SK-N-SH (cell line): ENCODE measurements at regions not wholly inside any gene's neighbourhood (a gene's known extent, or its start where the extent isn't known, plus 50 kb on each side); places are given as distances from the start of the nearest gene placed in this dataset.

Experiments
- CTCF ChIA-PET: fragments of 300-600, 350-600 bp; formaldehyde crosslinking; extraction: SDS; loops from one replicate; lab custom pipeline; 2021; lab: Yijun Ruan, JAX
- POLR2A ChIA-PET: fragments of 350-600 bp; sonication (Branson Sonifier 250); formaldehyde crosslinking; extraction: SDS; loops from one replicate; lab custom pipeline; 2020; ENCODE audit warnings: antibody characterized with exemption, inconsistent platforms; lab: Yijun Ruan, JAX
- DNase-seq: peaks from one replicate; pipeline ENCODE4 v3.0.0; 2012
- H2AFZ ChIP-seq: fragments of 200-600 bp; sonication (generic); 2 replicates; pipeline ENCODE4 v1.8.1; 2016; ENCODE audit warnings: antibody characterized with exemption, mild to moderate bottlenecking, low read depth
- H3F3A ChIP-seq: fragments of 200-600 bp; sonication (generic); replicated peaks from 2 replicates; pipeline ENCODE3; 2016; ENCODE audit warnings: antibody characterized with exemption, mild to moderate bottlenecking; ENCODE audit not compliant: insufficient read depth
- H3K27ac ChIP-seq, 2 experiments: fragments of 200-500 bp in 1 of 2; fragments of 200-600 bp in 1 of 2; sonication (Bioruptor generic) in 1 of 2; sonication (generic), shearing (Covaris generic) in 1 of 2; 2 replicates each; pipeline versions ENCODE4 v1.5.1 to v1.6.1; 2014 to 2016; ENCODE audit warnings: low read depth in 2 of 2, inconsistent platforms in 1 of 2, low read length in 1 of 2, mild to moderate bottlenecking in 1 of 2, mixed read lengths in 1 of 2
- H3K27me3 ChIP-seq: fragments of 200-600 bp; sonication (generic), shearing (Covaris generic); 2 replicates; pipeline ENCODE4 v1.6.1; 2016; ENCODE audit warnings: mixed run types; ENCODE audit not compliant: insufficient read depth
- H3K36me3 ChIP-seq, 2 experiments: fragments of 200-500 bp in 1 of 2; fragments of 200-600 bp in 1 of 2; sonication (Bioruptor generic) in 1 of 2; sonication (generic) in 1 of 2; replicated peaks in 1 of 2; 2 replicates each; pipeline versions ENCODE3 to v1.5.1; 2014 to 2016; ENCODE audit warnings: low read length in 1 of 2, mild to moderate bottlenecking in 1 of 2; ENCODE audit not compliant: insufficient read depth in 2 of 2, control insufficient read depth in 1 of 2
- H3K4me1 ChIP-seq, 2 experiments: fragments of 200-500 bp in 1 of 2; fragments of 200-600 bp in 1 of 2; sonication (Bioruptor generic) in 1 of 2; sonication (generic), shearing (Covaris generic) in 1 of 2; 2 replicates each; pipeline versions ENCODE4 v1.5.1 to v1.6.1; 2014 to 2016; ENCODE audit warnings: low read depth in 1 of 2, low read length in 1 of 2, mixed run types in 1 of 2; ENCODE audit not compliant: insufficient read depth in 2 of 2, control insufficient read depth in 1 of 2
- H3K4me2 ChIP-seq: fragments of 200-600 bp; sonication (generic), shearing (Covaris generic); 2 replicates; pipeline ENCODE4 v1.6.1; 2017; ENCODE audit warnings: mixed run types
- H3K4me3 ChIP-seq, 2 experiments: fragments of 200-500 bp in 1 of 2; fragments of 200-600 bp in 1 of 2; sonication (Bioruptor generic) in 1 of 2; sonication (generic), shearing (Covaris generic) in 1 of 2; 2 replicates each; pipeline versions ENCODE4 v1.5.1 to v1.8.1; 2014 to 2016; ENCODE audit warnings: low read depth in 2 of 2, inconsistent platforms in 1 of 2, low read length in 1 of 2, mild to moderate bottlenecking in 1 of 2, mixed read lengths in 1 of 2, moderate library complexity in 1 of 2
- H3K79me2 ChIP-seq: fragments of 200-600 bp; sonication (generic); 2 replicates; pipeline ENCODE4 v1.8.1; 2017; ENCODE audit warnings: mild to moderate bottlenecking; ENCODE audit not compliant: insufficient read depth
- H3K9ac ChIP-seq: fragments of 200-600 bp; sonication (generic); 2 replicates; pipeline ENCODE4 v1.6.1; 2017; ENCODE audit warnings: mixed run types
- H3K9me2 ChIP-seq: fragments of 200-600 bp; sonication (generic); 2 replicates; pipeline ENCODE4 v1.6.1; 2017; ENCODE audit warnings: mixed run types
- H3K9me3 ChIP-seq: fragments of 200-600 bp; sonication (generic); 2 replicates; pipeline ENCODE4 v1.6.1; 2017; ENCODE audit warnings: mixed run types, mild to moderate bottlenecking, moderate library complexity
- H4K20me1 ChIP-seq: fragments of 200-600 bp; sonication (generic); 2 replicates; pipeline ENCODE4 v1.6.1; 2017; ENCODE audit warnings: mild to moderate bottlenecking, mixed run types; ENCODE audit not compliant: insufficient read depth
- CHD2 ChIP-seq: fragments of 150-350 bp; IDR thresholded peaks from 2 replicates; pipeline ENCODE4 v1.6.1; 2018; ENCODE audit warnings: low read length; ENCODE audit not compliant: partially characterized antibody
- EP300 ChIP-seq, 2 experiments: IDR thresholded peaks; 2 replicates each; pipeline versions ENCODE4 v1.4.0 to v1.6.1; 2012; ENCODE audit warnings: borderline replicate concordance in 1 of 2, low read depth in 1 of 2, low read length in 1 of 2
- FOXJ3 ChIP-seq: sonication (generic); formaldehyde crosslinking; IDR thresholded peaks from 2 replicates; pipeline ENCODE4 v1.5.1; 2020; ENCODE audit warnings: mild to moderate bottlenecking, missing genetic modification reagents
- GATA2 ChIP-seq: sonication (generic); formaldehyde crosslinking; IDR thresholded peaks from 2 replicates; pipeline ENCODE4 v1.5.0; 2020; ENCODE audit warnings: mild to moderate bottlenecking, missing genetic modification reagents
- JUND ChIP-seq: IDR thresholded peaks from 2 replicates; pipeline ENCODE4 v1.4.0; 2012
- MEF2A ChIP-seq: IDR thresholded peaks from 2 replicates; pipeline ENCODE4 v1.4.0; 2012; ENCODE audit warnings: low read depth, borderline replicate concordance
- NFIC ChIP-seq: IDR thresholded peaks from 2 replicates; pipeline ENCODE4 v1.4.0; 2012; ENCODE audit warnings: borderline replicate concordance
- NRF1 ChIP-seq: IDR thresholded peaks from 2 replicates; pipeline ENCODE4 v1.6.1; 2012; ENCODE audit warnings: low read depth, mild to moderate bottlenecking, low read length
- POLR2AphosphoS5 ChIP-seq: IDR thresholded peaks from 2 replicates; pipeline ENCODE4 v1.6.1; 2012; ENCODE audit warnings: low read depth, low read length
- RAD21 ChIP-seq: IDR thresholded peaks from 2 replicates; pipeline ENCODE4 v1.6.1; 2012; ENCODE audit warnings: mild to moderate bottlenecking, low read length
- RCOR1 ChIP-seq: fragments of 150-350 bp; IDR thresholded peaks from 2 replicates; pipeline ENCODE4 v1.6.1; 2017; ENCODE audit warnings: antibody characterized with exemption, low read length
- RFX5 ChIP-seq: IDR thresholded peaks from 2 replicates; pipeline ENCODE4 v1.6.1; 2012; ENCODE audit warnings: mild to moderate bottlenecking, improper control_type of control experiment, low read length
- SIN3A ChIP-seq: IDR thresholded peaks from 2 replicates; pipeline ENCODE4 v1.6.1; 2012; ENCODE audit warnings: low read depth, mild to moderate bottlenecking, low read length, moderate library complexity, borderline replicate concordance
- TAF1 ChIP-seq: IDR thresholded peaks from 2 replicates; pipeline ENCODE4 v1.6.1; 2012; ENCODE audit warnings: low read depth, mild to moderate bottlenecking, low read length, moderate library complexity, borderline replicate concordance
- TEAD4 ChIP-seq: IDR thresholded peaks from 2 replicates; pipeline ENCODE4 v1.4.0; 2012; ENCODE audit warnings: mild to moderate bottlenecking, borderline replicate concordance; ENCODE audit not compliant: insufficient read depth
- WGBS: methylation state at CpG from one replicate; pipeline ENCODE4 v1.1.6; 2017; ENCODE audit warnings: low lambda C conversion rate; 5-methylcytosine and 5-hydroxymethylcytosine counted together
- TF ChIP-seq, protein P1 (sequence below): IDR thresholded peaks from 2 replicates; pipeline ENCODE4 v1.4.0; 2012; ENCODE audit warnings: low read depth
- TF ChIP-seq, protein P2 (sequence below): IDR thresholded peaks from 2 replicates; pipeline ENCODE4 v1.4.0; 2012; ENCODE audit warnings: low read depth, borderline replicate concordance
- TF ChIP-seq, protein P3 (sequence below): IDR thresholded peaks from 2 replicates; pipeline ENCODE4 v1.6.1; 2012; ENCODE audit warnings: mild to moderate bottlenecking, low read depth, low read length, moderate library complexity

DNA sequence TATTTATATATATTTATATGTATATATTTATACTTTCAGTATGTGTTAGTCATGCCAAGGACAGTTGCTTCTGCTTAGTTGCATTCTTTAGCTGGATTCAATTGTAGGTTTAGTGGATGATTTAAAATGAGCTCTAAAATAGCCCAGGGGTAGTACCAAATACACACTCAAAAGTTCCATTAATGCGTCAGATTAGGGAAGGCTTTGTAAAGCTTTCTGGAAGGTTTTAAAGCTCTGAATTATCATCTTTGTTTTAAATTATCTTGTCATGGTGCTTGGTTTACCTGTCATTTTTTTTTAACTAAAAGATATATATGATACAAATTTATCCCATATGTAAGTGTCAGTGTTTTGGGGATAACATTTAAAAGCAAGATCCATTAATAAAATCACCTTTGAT lies 242.7 kb upstream of the ADAMTS5 start:
- no peaks in the 10 kb centered on the region for H3K79me2 ChIP-seq
- no peaks in the 10 kb centered on the region for H4K20me1 ChIP-seq
- H3K27me3 ChIP-seq: no peaks in the 10 kb centered on the region
- TF ChIP-seq, protein P1, sequence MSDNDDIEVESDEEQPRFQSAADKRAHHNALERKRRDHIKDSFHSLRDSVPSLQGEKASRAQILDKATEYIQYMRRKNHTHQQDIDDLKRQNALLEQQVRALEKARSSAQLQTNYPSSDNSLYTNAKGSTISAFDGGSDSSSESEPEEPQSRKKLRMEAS: no peak
- no peak for TF ChIP-seq POLR2AphosphoS5
- TF ChIP-seq JUND: no peak
- TF ChIP-seq, protein P2, sequence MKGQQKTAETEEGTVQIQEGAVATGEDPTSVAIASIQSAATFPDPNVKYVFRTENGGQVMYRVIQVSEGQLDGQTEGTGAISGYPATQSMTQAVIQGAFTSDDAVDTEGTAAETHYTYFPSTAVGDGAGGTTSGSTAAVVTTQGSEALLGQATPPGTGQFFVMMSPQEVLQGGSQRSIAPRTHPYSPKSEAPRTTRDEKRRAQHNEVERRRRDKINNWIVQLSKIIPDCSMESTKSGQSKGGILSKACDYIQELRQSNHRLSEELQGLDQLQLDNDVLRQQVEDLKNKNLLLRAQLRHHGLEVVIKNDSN: no peak
- no peak for TF ChIP-seq RAD21
- TF ChIP-seq TAF1: no peak
- TF ChIP-seq, protein P3, sequence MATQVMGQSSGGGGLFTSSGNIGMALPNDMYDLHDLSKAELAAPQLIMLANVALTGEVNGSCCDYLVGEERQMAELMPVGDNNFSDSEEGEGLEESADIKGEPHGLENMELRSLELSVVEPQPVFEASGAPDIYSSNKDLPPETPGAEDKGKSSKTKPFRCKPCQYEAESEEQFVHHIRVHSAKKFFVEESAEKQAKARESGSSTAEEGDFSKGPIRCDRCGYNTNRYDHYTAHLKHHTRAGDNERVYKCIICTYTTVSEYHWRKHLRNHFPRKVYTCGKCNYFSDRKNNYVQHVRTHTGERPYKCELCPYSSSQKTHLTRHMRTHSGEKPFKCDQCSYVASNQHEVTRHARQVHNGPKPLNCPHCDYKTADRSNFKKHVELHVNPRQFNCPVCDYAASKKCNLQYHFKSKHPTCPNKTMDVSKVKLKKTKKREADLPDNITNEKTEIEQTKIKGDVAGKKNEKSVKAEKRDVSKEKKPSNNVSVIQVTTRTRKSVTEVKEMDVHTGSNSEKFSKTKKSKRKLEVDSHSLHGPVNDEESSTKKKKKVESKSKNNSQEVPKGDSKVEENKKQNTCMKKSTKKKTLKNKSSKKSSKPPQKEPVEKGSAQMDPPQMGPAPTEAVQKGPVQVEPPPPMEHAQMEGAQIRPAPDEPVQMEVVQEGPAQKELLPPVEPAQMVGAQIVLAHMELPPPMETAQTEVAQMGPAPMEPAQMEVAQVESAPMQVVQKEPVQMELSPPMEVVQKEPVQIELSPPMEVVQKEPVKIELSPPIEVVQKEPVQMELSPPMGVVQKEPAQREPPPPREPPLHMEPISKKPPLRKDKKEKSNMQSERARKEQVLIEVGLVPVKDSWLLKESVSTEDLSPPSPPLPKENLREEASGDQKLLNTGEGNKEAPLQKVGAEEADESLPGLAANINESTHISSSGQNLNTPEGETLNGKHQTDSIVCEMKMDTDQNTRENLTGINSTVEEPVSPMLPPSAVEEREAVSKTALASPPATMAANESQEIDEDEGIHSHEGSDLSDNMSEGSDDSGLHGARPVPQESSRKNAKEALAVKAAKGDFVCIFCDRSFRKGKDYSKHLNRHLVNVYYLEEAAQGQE: no peak
- TF ChIP-seq NFIC: no peak
- no peak for TF ChIP-seq SIN3A
- no peak for TF ChIP-seq RFX5
- TF ChIP-seq RCOR1: no peak
- TF ChIP-seq NRF1: no peak
- no peak for TF ChIP-seq MEF2A
- TF ChIP-seq GATA2 (CRISPR knock-in tag): no peak
- no peak for TF ChIP-seq FOXJ3 (CRISPR knock-in tag)
- no peak for TF ChIP-seq EP300 (IDR thresholded peaks at IDR 0.05; ENCODE audit: borderline replicate concordance in 1 of 2, low read depth in 1 of 2, low read length in 1 of 2)
- no peak for TF ChIP-seq CHD2
- TF ChIP-seq TEAD4: no peak
- no peak overlapping the region for H2AFZ ChIP-seq
- H3K9me3 ChIP-seq: no peaks in the 10 kb centered on the region
- no peak overlapping the region for H3K4me2 ChIP-seq
- no peak for DNase-seq
- H3K4me1 ChIP-seq: no peaks in the 10 kb centered on the region; a peak in 1 of 4 replicates
- 83% methylated on average over 1 of the region's 1 CpG for WGBS
- no peaks in the 10 kb centered on the region for H3K9me2 ChIP-seq
- H3K36me3 ChIP-seq: no peaks in the 10 kb centered on the region
- H3F3A ChIP-seq: peaks cover 4% of the 10 kb centered on the region
- ChIA-PET CTCF (interaction anchor here (1.0 to 1.1 kb wide), 2 partner anchors 19 to 361 kb away, joined by 3 read pairs; no protein-coding TSS in a partner anchor), POLR2A (no interaction called here)
- H3K27ac ChIP-seq: no peak overlapping the region; a peak in 1 of 4 replicates
- no peak overlapping the region for H3K9ac ChIP-seq
- no peak overlapping the region for H3K4me3 ChIP-seq
